K562 (cell line): ENCODE measurements at regions not wholly inside any gene's neighbourhood (a gene's known extent, or its start where the extent isn't known, plus 50 kb on each side); places are given as distances from the start of the nearest gene placed in this dataset.

ENCODE experiments used
- ATAC-seq: fragments of 200-7000 bp; cut with Tn5 transposase; 3 replicates; pipeline ENCODE4 v1.9.1; 2020; ENCODE audit warnings: moderate library complexity
- BruUV-seq: library from RNA; stranded (reverse); fragments of 400-500 nt; replicated peaks from 2 replicates; lab custom pipeline; 2021; lab: Mats Ljungman, UMichigan
- CTCF ChIA-PET: fragments of 300-600 bp; formaldehyde crosslinking; extraction: SDS; loops from one replicate; lab custom pipeline; 2021; ENCODE audit warnings: low intra/inter-chr PET ratio; lab: Yijun Ruan, JAX
- POLR2A ChIA-PET: fragments of 300-600, 350-650 bp; sonication (Branson Sonifier 250); formaldehyde crosslinking; extraction: SDS; loops from one replicate; lab custom pipeline; 2021; ENCODE audit warnings: antibody characterized with exemption, inconsistent platforms; lab: Yijun Ruan, JAX
- DNase-seq, 4 experiments: peaks; one replicate each; pipeline versions ENCODE4 v3.0.0 to v3.0.0-alpha.2; 2011 to 2018; ENCODE audit warnings: low spot score in 3 of 4, mixed read lengths in 3 of 4; ENCODE audit errors: extremely low read depth in 1 of 4
- FAIRE-seq: peaks from 2 replicates; lab custom pipeline; 2011; peaks lifted over from hg19 to GRCh38; lab: Jason Lieb, UNC
- H2AFZ ChIP-seq: 2 replicates; pipeline ENCODE4 v1.6.0; 2011; ENCODE audit warnings: low read depth, low read length, control low read depth, inconsistent platforms
- H3K27ac ChIP-seq: fragments of 200-600 bp; 3 replicates; pipeline ENCODE4 v1.8.0; 2011; ENCODE audit warnings: low read depth, mild to moderate bottlenecking, control low read depth, inconsistent platforms, low read length, moderate library complexity, mixed read lengths; ENCODE audit errors: extremely low read depth
- H3K27me3 ChIP-seq, 2 experiments: fragments of 300-600 bp in 1 of 2; 2 replicates in 1 of 2; 3 replicates in 1 of 2; pipeline versions ENCODE4 v1.6.0 to v1.8.0; 2011; ENCODE audit warnings: inconsistent platforms in 2 of 2, low read length in 2 of 2, mild to moderate bottlenecking in 1 of 2, mixed read lengths in 1 of 2, moderate library complexity in 1 of 2; ENCODE audit not compliant: control insufficient read depth in 2 of 2, insufficient read depth in 2 of 2
- H3K36me3 ChIP-seq: fragments of 300-600 bp; 3 replicates; pipeline ENCODE4 v1.8.0; 2011; ENCODE audit warnings: mild to moderate bottlenecking, low read length, inconsistent platforms; ENCODE audit not compliant: control insufficient read depth, insufficient read depth
- H3K4me1 ChIP-seq, 2 experiments: fragments of 200-600 bp in 1 of 2; replicated peaks in 1 of 2; 2 replicates in 1 of 2; 3 replicates in 1 of 2; pipeline versions ENCODE4 v1.5.1 to v1.8.0; 2011; ENCODE audit warnings: inconsistent platforms in 2 of 2, low read length in 2 of 2, mild to moderate bottlenecking in 1 of 2, mixed read lengths in 1 of 2, moderate library complexity in 1 of 2; ENCODE audit not compliant: control insufficient read depth in 2 of 2, insufficient read depth in 2 of 2
- H3K4me2 ChIP-seq: 2 replicates; pipeline ENCODE4 v1.6.1; 2011; ENCODE audit warnings: low read length, control low read depth, inconsistent platforms, mixed read lengths; ENCODE audit not compliant: insufficient read depth
- H3K4me3 ChIP-seq: fragments of 200-600 bp; sonication (generic), shearing (Covaris generic); 2 replicates; pipeline ENCODE4 v1.5.1; 2016; ENCODE audit warnings: control low read depth, inconsistent platforms
- H3K79me2 ChIP-seq: fragments of 200-600 bp; 3 replicates; pipeline ENCODE4 v1.8.0; 2011; ENCODE audit warnings: low read length, inconsistent platforms; ENCODE audit not compliant: control insufficient read depth, insufficient read depth
- H3K9ac ChIP-seq, 2 experiments: 2 replicates each; pipeline versions ENCODE4 v1.6.0 to v1.6.1; 2011; ENCODE audit warnings: low read depth in 2 of 2, low read length in 2 of 2, control low read depth in 1 of 2, inconsistent platforms in 1 of 2, mild to moderate bottlenecking in 1 of 2, mixed read lengths in 1 of 2; ENCODE audit not compliant: insufficient read depth in 1 of 2
- H3K9me1 ChIP-seq: one replicate; pipeline ENCODE4 v1.6.0; 2011; ENCODE audit warnings: inconsistent platforms, mild to moderate bottlenecking, low read length, moderate library complexity; ENCODE audit not compliant: control insufficient read depth, insufficient read depth
- H3K9me3 ChIP-seq: replicated peaks from 2 replicates; pipeline ENCODE4 v1.5.1; 2011; ENCODE audit warnings: low read depth, low read length, inconsistent platforms; ENCODE audit not compliant: control insufficient read depth, insufficient read depth
- H4K20me1 ChIP-seq: replicated peaks from 2 replicates; pipeline ENCODE4 v1.6.1; 2011; ENCODE audit warnings: low read length, inconsistent platforms, mixed read lengths; ENCODE audit not compliant: control insufficient read depth, insufficient read depth
- C11orf30 ChIP-seq: fragments of 450-650 bp; IDR thresholded peaks from 2 replicates; pipeline ENCODE4 v1.6.1; 2016; ENCODE audit warnings: low read depth, mild to moderate bottlenecking
- CHCHD3 ChIP-seq: fragments of 250-450 bp; sonication (Bioruptor Pico); IDR thresholded peaks from 2 replicates; pipeline ENCODE4 v2.1.2; 2022; ENCODE audit warnings: mild to moderate bottlenecking
- GABPB1 ChIP-seq: sonication (generic); formaldehyde crosslinking; IDR thresholded peaks from 2 replicates; pipeline ENCODE4 v1.8.0; 2022; ENCODE audit warnings: mild to moderate bottlenecking, missing genetic modification reagents
- HDAC1 ChIP-seq, 2 experiments: fragments of 450-650 bp; IDR thresholded peaks; 2 replicates each; pipeline ENCODE4 v1.6.1; 2016 to 2017; ENCODE audit warnings: inconsistent platforms in 1 of 2, mild to moderate bottlenecking in 1 of 2, moderate library complexity in 1 of 2
- HMG20A ChIP-seq: fragments of 450-650 bp; formaldehyde crosslinking; conservative IDR thresholded peaks from 2 replicates; pipeline ENCODE4 v1.4.0; 2020; ENCODE audit warnings: mild to moderate bottlenecking, mixed read lengths
- HOMEZ ChIP-seq: fragments of 250-450 bp; sonication (Bioruptor Pico); IDR thresholded peaks from 2 replicates; pipeline ENCODE4 v1.4.0; 2020; ENCODE audit warnings: mild to moderate bottlenecking, moderate library complexity
- NR0B1 ChIP-seq: fragments of 450-650 bp; IDR thresholded peaks from one replicate; pipeline ENCODE4 v1.6.1; 2018; ENCODE audit warnings: mild to moderate bottlenecking, moderate library complexity; ENCODE audit not compliant: partially characterized antibody
- TEAD4 ChIP-seq, 2 experiments: sonication (generic) in 1 of 2; formaldehyde crosslinking in 1 of 2; IDR thresholded peaks; 2 replicates each; pipeline versions ENCODE4 v1.6.1 to v1.8.0; 2012 to 2022; ENCODE audit warnings: borderline replicate concordance in 1 of 2, inconsistent platforms in 1 of 2, low read length in 1 of 2, mild to moderate bottlenecking in 1 of 2, missing genetic modification reagents in 1 of 2
- WHSC1 ChIP-seq: IDR thresholded peaks from one replicate; pipeline ENCODE4 v1.6.1; 2012; ENCODE audit warnings: low read length, control low read depth, inconsistent platforms
- ZNF124 ChIP-seq: sonication (generic); formaldehyde crosslinking; IDR thresholded peaks from 2 replicates; pipeline ENCODE4 v1.8.1; 2022; ENCODE audit warnings: missing genetic modification reagents
- ZNF224 ChIP-seq: sonication (generic); formaldehyde crosslinking; IDR thresholded peaks from 2 replicates; pipeline ENCODE4 v1.8.0; 2022; ENCODE audit warnings: mild to moderate bottlenecking, missing genetic modification reagents
- in situ Hi-C: fragments of 300-500 bp; cut with MboI; formaldehyde crosslinking; loops from 4 replicates; pipeline ENCODE4 v1.15.0; 2018; ENCODE audit warnings: inconsistent platforms, mixed read lengths
- intact Hi-C: fragments of 100-400 bp; cut with micrococcal nuclease; formaldehyde crosslinking; loops from 2 replicates; pipeline ENCODE4 v1.14.2; 2022
- TF ChIP-seq, protein P1 (sequence below): sonication (generic); IDR thresholded peaks from 2 replicates; pipeline ENCODE4 v1.6.1; 2016

- Histone ChIP-seq H3K79me2 (no peaks in the 10 kb centered on the region), H3K27me3 (no peaks in the 10 kb centered on the region), H4K20me1 (no peaks in the 10 kb centered on the region), H3K9me1 (no peaks in the 10 kb centered on the region), H3K4me2 (no peak overlapping the region), H3K4me3 (no peak overlapping the region), H3K36me3 (no peaks in the 10 kb centered on the region), H3K9me3 (0 out of 2 replicates have a peak, but pooled peaks cover 1% of the 10 kb centered on the region), H3K4me1 (no peaks in the 10 kb centered on the region), H2AFZ (no peak overlapping the region), H3K27ac (no peak overlapping the region)
- in situ Hi-C loops = no loop called here
- intact Hi-C loops = no loop called here
- no TSS peak for BruUV-seq
- CTCF ChIA-PET = no interaction called here
- POLR2A ChIA-PET = no interaction called here
- FAIRE-seq = no peak
- DNase-seq = no peak
- no peak for TF ChIP-seq HMG20A (CRISPR knock-in tag)
- TF ChIP-seq CHCHD3 (CRISPR knock-in tag) = no peak
- no peak for TF ChIP-seq GABPB1 (CRISPR knock-in tag)
- no peak for TF ChIP-seq ZNF224
- no peak for TF ChIP-seq WHSC1
- TF ChIP-seq, protein P1, sequence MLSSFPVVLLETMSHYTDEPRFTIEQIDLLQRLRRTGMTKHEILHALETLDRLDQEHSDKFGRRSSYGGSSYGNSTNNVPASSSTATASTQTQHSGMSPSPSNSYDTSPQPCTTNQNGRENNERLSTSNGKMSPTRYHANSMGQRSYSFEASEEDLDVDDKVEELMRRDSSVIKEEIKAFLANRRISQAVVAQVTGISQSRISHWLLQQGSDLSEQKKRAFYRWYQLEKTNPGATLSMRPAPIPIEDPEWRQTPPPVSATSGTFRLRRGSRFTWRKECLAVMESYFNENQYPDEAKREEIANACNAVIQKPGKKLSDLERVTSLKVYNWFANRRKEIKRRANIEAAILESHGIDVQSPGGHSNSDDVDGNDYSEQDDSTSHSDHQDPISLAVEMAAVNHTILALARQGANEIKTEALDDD = no peak
- TF ChIP-seq ZNF124 (CRISPR knock-in tag) = no peak
- no peak for TF ChIP-seq C11orf30
- TF ChIP-seq TEAD4 (IDR thresholded peaks at IDR 0.05; ENCODE audit: low read length) = no peak
- TF ChIP-seq TEAD4 (CRISPR knock-in tag; IDR thresholded peaks at IDR 0.05; ENCODE audit: borderline replicate concordance) = no peak
- no peak for TF ChIP-seq NR0B1
- TF ChIP-seq HDAC1 (IDR thresholded peaks at IDR 0.05) = no peak
- no peak for TF ChIP-seq HOMEZ (CRISPR knock-in tag)
- TF ChIP-seq, all 486 proteins: peak for 0
- no peak for ATAC-seq
- H3K9ac ChIP-seq = no peak overlapping the region
Observed at GRCh38 chr2:4528246-4528645, 824.9 kb downstream of the DCDC2C start.
